ENCODE measurements at regions not wholly inside any gene's neighbourhood (a gene's known extent, or its start where the extent isn't known, plus 50 kb on each side); places are given as distances from the start of the nearest gene placed in this dataset.

DNA sequence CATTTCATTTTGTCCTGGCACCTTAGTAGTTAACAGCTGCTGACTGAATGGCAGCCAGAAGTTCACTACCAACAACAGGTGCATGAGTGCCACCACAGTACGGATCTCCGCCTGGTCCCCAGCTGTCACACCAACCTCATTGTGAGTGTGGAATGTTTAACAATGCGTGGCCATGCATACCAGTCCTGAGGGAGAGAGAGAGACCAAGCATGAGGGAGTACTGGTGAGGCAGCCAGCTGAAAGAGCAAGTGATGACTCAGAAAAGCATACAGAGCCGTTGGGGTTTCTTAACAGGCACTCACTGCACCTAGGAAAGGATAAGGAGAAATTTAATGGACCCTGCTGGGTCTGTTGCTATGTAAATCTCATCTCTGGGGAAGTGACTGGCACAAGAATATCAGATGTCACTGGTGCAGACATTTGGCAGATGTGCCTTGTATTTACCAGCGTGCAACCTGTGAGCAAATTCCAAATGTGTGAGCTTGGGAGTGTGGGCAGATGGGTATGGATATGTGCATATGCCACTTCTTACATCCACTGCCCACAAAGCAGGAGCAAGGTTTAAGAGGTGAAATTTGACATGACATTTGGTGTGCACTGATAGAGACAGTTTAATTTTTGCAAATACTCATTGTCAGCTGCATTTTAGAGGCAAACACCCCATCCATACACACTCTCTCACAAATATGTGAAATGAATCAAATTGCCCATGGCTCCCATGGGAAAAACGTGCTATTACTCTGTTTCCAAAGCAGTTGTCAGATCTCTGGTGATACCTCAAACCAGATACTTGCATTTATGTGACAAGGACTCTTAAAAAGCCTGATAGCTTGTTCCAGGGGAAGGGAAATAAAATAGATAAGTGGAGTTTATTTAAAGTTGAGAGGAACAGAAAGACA, 245.2 kb upstream of the ARPP21 start:
- no peak for TF ChIP-seq POLR2A (IDR thresholded peaks at IDR 0.05; ENCODE audit: low read depth, low read length)
- TF ChIP-seq POLR2AphosphoS5 (IDR thresholded peaks at IDR 0.05; ENCODE audit: low read depth, low read length), result no peak

Measured in GM12892 (cell line).